MM.1S (cell line): ENCODE measurements at regions not wholly inside any gene's neighbourhood (a gene's known extent, or its start where the extent isn't known, plus 50 kb on each side); places are given as distances from the start of the nearest gene placed in this dataset.

Experiments
- DNase-seq: peaks from one replicate; pipeline ENCODE4 v3.0.0-alpha.2; 2015
- H2AFZ ChIP-seq: fragments of 300-600 bp; sonication (generic); 2 replicates; pipeline ENCODE4 v1.6.0; 2016; ENCODE audit warnings: antibody characterized with exemption, low read length
- H3F3A ChIP-seq: fragments of 300-600 bp; sonication (generic); 2 replicates; pipeline ENCODE4 v1.6.1; 2016; ENCODE audit warnings: mild to moderate bottlenecking, antibody characterized with exemption, low read length, moderate library complexity, mixed read lengths; ENCODE audit not compliant: insufficient read depth
- H3K27ac ChIP-seq: fragments of 300-600 bp; sonication (generic); 2 replicates; pipeline ENCODE4 v1.5.1; 2016; ENCODE audit warnings: mild to moderate bottlenecking, low read length
- H3K27me3 ChIP-seq: fragments of 300-600 bp; sonication (generic); replicated peaks from 2 replicates; pipeline ENCODE4 v1.6.0; 2016; ENCODE audit warnings: low read length; ENCODE audit not compliant: insufficient read depth
- H3K36me3 ChIP-seq: fragments of 300-600 bp; sonication (generic); replicated peaks from 2 replicates; pipeline ENCODE4 v1.6.1; 2016; ENCODE audit warnings: mild to moderate bottlenecking, low read length, mixed read lengths; ENCODE audit not compliant: insufficient read depth
- H3K4me1 ChIP-seq: fragments of 300-600 bp; sonication (generic); 2 replicates; pipeline ENCODE4 v1.6.1; 2016; ENCODE audit warnings: low read length, mixed read lengths
- H3K4me2 ChIP-seq: fragments of 300-600 bp; sonication (generic); 2 replicates; pipeline ENCODE4 v1.6.0; 2016; ENCODE audit warnings: low read depth, low read length
- H3K4me3 ChIP-seq: fragments of 300-600 bp; sonication (generic); 2 replicates; pipeline ENCODE4 v1.5.1; 2016; ENCODE audit warnings: low read length, mixed read lengths
- H3K79me2 ChIP-seq: fragments of 300-600 bp; sonication (generic); 2 replicates; pipeline ENCODE4 v1.6.1; 2016; ENCODE audit warnings: mixed run types, low read length, mixed read lengths
- H3K9ac ChIP-seq: fragments of 300-600 bp; sonication (generic); 2 replicates; pipeline ENCODE4 v1.6.1; 2016; ENCODE audit warnings: low read length, mixed read lengths
- H3K9me2 ChIP-seq: fragments of 300-600 bp; sonication (generic); replicated peaks from 2 replicates; pipeline ENCODE4 v1.6.1; 2016; ENCODE audit warnings: mild to moderate bottlenecking, low read length, mixed read lengths; ENCODE audit not compliant: insufficient read depth
- H3K9me3 ChIP-seq: fragments of 300-600 bp; sonication (generic); replicated peaks from 2 replicates; pipeline ENCODE4 v1.6.1; 2016; ENCODE audit warnings: mild to moderate bottlenecking, low read length, mixed read lengths; ENCODE audit not compliant: insufficient read depth
- H4K20me1 ChIP-seq: fragments of 300-600 bp; sonication (generic); 2 replicates; pipeline ENCODE4 v1.6.1; 2016; ENCODE audit warnings: mild to moderate bottlenecking, low read length, moderate library complexity, mixed read lengths; ENCODE audit not compliant: insufficient read depth
- EZH2 ChIP-seq: fragments of 300-600 bp; sonication (generic); optimal IDR thresholded peaks from 2 replicates; pipeline ENCODE3; 2017; ENCODE audit warnings: low read depth, mild to moderate bottlenecking, antibody characterized with exemption, low read length, mixed read lengths
- EZH2phosphoT487 ChIP-seq: fragments of 300-600 bp; sonication (generic); IDR thresholded peaks from 2 replicates; pipeline ENCODE4 v1.6.1; 2018; ENCODE audit warnings: antibody characterized with exemption, low read length
- TF ChIP-seq, protein P1 (sequence below): fragments of 300-600 bp; sonication (generic); IDR thresholded peaks from 2 replicates; pipeline ENCODE4 v1.5.1; 2016; ENCODE audit warnings: antibody characterized with exemption, low read length, mixed read lengths

DNA sequence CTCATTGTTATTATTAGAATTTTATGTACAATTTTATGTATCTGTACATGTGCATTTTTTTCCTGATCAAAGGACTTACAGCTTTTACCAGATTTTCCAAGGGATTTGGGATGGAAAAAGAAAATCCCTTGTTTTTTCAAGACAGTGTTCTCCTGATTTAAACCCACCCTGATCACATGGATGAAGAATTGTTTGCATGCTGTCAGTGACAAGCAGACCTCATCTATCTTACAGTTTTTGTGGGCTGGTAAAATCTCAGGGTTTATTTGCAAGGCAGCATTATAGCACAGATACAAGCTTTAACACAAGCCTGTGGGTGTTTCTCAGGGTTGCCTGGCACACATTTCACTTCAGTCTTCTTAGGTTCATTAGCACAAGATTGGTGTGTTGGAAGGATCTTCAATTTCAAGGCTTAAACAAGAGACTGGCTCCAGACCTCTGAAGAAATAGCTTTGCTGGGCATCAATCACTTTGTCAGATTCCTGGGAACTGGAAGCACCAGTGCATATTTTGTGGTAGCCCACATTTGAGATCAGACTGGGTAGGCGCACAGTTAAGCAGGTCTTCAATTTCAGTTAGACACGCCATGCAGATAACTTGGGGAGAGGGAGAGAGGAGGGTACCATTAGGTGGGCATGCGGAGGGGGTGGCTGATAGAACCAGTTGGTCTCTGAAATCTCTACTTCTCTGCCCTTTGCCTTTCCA, 118.0 kb downstream of the TBX5 start:
- Histone ChIP-seq H3K27me3 (no peaks in the 10 kb centered on the region), H3K4me3 (no peak overlapping the region), H3K79me2 (no peaks in the 10 kb centered on the region), H3K36me3 (no peaks in the 10 kb centered on the region), H2AFZ (no peak overlapping the region), H3K9me3 (no peaks in the 10 kb centered on the region), H3K27ac (no peak overlapping the region), H3K4me2 (no peak overlapping the region), H3K9ac (no peak overlapping the region), H3K9me2 (no peaks in the 10 kb centered on the region), H3F3A (no peaks in the 10 kb centered on the region), H4K20me1 (no peaks in the 10 kb centered on the region), H3K4me1 (no peaks in the 10 kb centered on the region)
- DNase-seq, result no peak
- TF ChIP-seq EZH2phosphoT487 (no peak), EZH2 (no peak)

GRCh38 chr12:114286145-114286544, 119.8 kb downstream of the TBX5 start:
- no peaks in the 10 kb centered on the region for H4K20me1 ChIP-seq
- no peak overlapping the region for H3K4me2 ChIP-seq
- no peaks in the 10 kb centered on the region for H3K27me3 ChIP-seq
- no peaks in the 10 kb centered on the region for H3K4me1 ChIP-seq
- no peak for DNase-seq
- H3K4me3 ChIP-seq, result no peak overlapping the region
- no peaks in the 10 kb centered on the region for H3K9me2 ChIP-seq
- H3K9ac ChIP-seq, result no peak overlapping the region
- no peak overlapping the region for H2AFZ ChIP-seq
- no peaks in the 10 kb centered on the region for H3K36me3 ChIP-seq
- H3K79me2 ChIP-seq, result no peaks in the 10 kb centered on the region
- TF ChIP-seq EZH2, result no peak
- TF ChIP-seq EZH2phosphoT487, result no peak
- TF ChIP-seq, protein P1, sequence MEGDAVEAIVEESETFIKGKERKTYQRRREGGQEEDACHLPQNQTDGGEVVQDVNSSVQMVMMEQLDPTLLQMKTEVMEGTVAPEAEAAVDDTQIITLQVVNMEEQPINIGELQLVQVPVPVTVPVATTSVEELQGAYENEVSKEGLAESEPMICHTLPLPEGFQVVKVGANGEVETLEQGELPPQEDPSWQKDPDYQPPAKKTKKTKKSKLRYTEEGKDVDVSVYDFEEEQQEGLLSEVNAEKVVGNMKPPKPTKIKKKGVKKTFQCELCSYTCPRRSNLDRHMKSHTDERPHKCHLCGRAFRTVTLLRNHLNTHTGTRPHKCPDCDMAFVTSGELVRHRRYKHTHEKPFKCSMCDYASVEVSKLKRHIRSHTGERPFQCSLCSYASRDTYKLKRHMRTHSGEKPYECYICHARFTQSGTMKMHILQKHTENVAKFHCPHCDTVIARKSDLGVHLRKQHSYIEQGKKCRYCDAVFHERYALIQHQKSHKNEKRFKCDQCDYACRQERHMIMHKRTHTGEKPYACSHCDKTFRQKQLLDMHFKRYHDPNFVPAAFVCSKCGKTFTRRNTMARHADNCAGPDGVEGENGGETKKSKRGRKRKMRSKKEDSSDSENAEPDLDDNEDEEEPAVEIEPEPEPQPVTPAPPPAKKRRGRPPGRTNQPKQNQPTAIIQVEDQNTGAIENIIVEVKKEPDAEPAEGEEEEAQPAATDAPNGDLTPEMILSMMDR, result no peak
- no peaks in the 10 kb centered on the region for H3K9me3 ChIP-seq
- no peaks in the 10 kb centered on the region for H3F3A ChIP-seq
- no peak overlapping the region for H3K27ac ChIP-seq

DNA sequence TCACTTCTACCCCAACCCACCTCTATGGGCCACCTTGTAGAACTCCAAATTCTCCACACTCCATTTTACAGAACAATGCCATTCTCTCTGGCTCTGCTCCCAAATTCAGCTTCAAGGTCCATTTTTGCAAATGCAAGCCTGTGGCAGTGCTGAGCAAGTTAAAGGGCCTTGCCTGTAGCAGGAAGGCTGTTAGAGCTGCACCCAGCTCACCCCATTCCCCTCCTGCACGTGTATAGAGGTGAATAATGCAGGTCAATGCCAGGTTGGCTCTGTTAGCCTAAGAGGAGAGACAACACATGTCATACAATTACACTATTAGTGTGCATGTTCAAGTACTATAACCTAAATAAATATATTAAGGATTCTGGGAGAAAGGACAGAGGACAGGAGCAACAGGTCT, 120.4 kb downstream of the TBX5 start:
- Histone ChIP-seq H3K9ac (no peak overlapping the region), H3K4me2 (no peak overlapping the region)

GRCh38 chr12:114284041-114284440, 121.9 kb downstream of the TBX5 start:
- Histone ChIP-seq H3K4me1 (no peaks in the 10 kb centered on the region), H2AFZ (no peak overlapping the region), H3K27ac (no peak overlapping the region), H3K9me3 (no peaks in the 10 kb centered on the region), H4K20me1 (no peaks in the 10 kb centered on the region), H3K79me2 (no peaks in the 10 kb centered on the region), H3K27me3 (no peaks in the 10 kb centered on the region), H3K4me2 (no peak overlapping the region), H3K9me2 (no peaks in the 10 kb centered on the region), H3K9ac (no peak overlapping the region), H3K4me3 (no peak overlapping the region), H3F3A (no peaks in the 10 kb centered on the region), H3K36me3 (no peaks in the 10 kb centered on the region)
- TF ChIP-seq, protein P1, result no peak
- TF ChIP-seq EZH2, result no peak
- no peak for TF ChIP-seq EZH2phosphoT487
- DNase-seq, result no peak

More for the DNA sequence above, 120.4 kb downstream of the TBX5 start:
- Histone ChIP-seq H3K36me3 (no peaks in the 10 kb centered on the region), H3K4me3 (no peak overlapping the region), H3K79me2 (no peaks in the 10 kb centered on the region), H3K9me2 (no peaks in the 10 kb centered on the region), H3K9me3 (no peaks in the 10 kb centered on the region), H3K27ac (no peak overlapping the region), H2AFZ (no peak overlapping the region), H3K27me3 (no peaks in the 10 kb centered on the region), H4K20me1 (no peaks in the 10 kb centered on the region), H3K4me1 (no peaks in the 10 kb centered on the region), H3F3A (no peaks in the 10 kb centered on the region)
- DNase-seq, result no peak
- TF ChIP-seq EZH2 (no peak), EZH2phosphoT487 (no peak)
- TF ChIP-seq, protein P1, result no peak
